Peyer's patch (tissue), 4 donors: ENCODE measurements at regions not wholly inside any gene's neighbourhood (a gene's known extent, or its start where the extent isn't known, plus 50 kb on each side); places are given as distances from the start of the nearest gene placed in this dataset.

ENCODE experiments used
- DNase-seq, 3 donors: peaks; one replicate each; pipeline ENCODE4 v3.0.0-alpha.2; 2017 to 2019
- H3K27ac ChIP-seq, 4 donors: fragments of 200-600 bp; sonication (generic); one replicate each; pipeline ENCODE4 v1.5.1; 2016 to 2019
- H3K27me3 ChIP-seq, 2 donors: fragments of 200-600 bp; sonication (generic); one replicate each; pipeline ENCODE4 v1.5.1; 2019
- H3K36me3 ChIP-seq, 3 donors: fragments of 200-600 bp; sonication (generic); one replicate each; pipeline ENCODE4 v1.5.1; 2016 to 2019
- H3K4me1 ChIP-seq, 4 donors: fragments of 200-600 bp; sonication (generic); one replicate each; pipeline ENCODE4 v1.5.1; 2016 to 2019
- H3K4me3 ChIP-seq, 4 donors: fragments of 200-600 bp; sonication (generic); 1 replicate in 3 of 4; 2 replicates in 1 of 4; pipeline ENCODE4 v1.5.1; 2016 to 2019; ENCODE audit warnings: mild to moderate bottlenecking in 1 of 4
- H3K9me3 ChIP-seq, 4 donors: fragments of 200-600 bp; sonication (generic); one replicate each; pipeline ENCODE4 v1.5.1; 2016 to 2019; ENCODE audit warnings: mild to moderate bottlenecking in 1 of 4
- POLR2A ChIP-seq, 2 donors: fragments of 450-650 bp; IDR thresholded peaks; one replicate each; pipeline ENCODE4 v1.5.1; 2017; ENCODE audit warnings: antibody characterized with exemption in 2 of 2, mild to moderate bottlenecking in 2 of 2, moderate library complexity in 2 of 2
- TF ChIP-seq, protein P1 (sequence below), 6 experiments: fragments of 450-650 bp in 4 of 6; fragments of 200-600 bp in 2 of 6; sonication (generic) in 1 of 6; IDR thresholded peaks; one replicate each; pipeline ENCODE4 v1.5.1; 2017 to 2019; ENCODE audit warnings: antibody characterized with exemption in 6 of 6, mild to moderate bottlenecking in 3 of 6, moderate library complexity in 1 of 6

DNA sequence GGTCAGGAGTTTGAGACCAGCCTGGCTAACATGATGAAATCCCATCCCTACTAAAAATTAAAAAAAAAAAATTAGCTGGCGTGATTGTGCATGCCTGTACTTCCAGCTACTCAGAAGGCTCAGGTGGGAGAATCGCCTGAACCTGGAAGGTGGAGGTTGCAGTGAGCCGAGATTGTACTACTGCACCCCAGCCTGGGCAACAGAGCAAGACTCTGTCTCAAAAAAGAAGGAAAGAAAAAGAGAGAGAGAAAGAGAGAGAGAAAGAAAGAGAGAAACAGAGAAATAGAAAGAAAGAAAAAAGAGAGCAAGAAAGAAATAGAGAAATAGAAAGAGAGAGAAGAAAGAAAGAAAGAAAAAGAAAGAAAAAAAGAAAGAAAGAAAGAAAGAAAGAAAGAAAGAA is 292.8 kb upstream of the KLF6 start:
- H3K27ac ChIP-seq: no peak overlapping the region
- H3K27me3 ChIP-seq: no peaks in the 10 kb centered on the region
- no peaks in the 10 kb centered on the region for H3K9me3 ChIP-seq
- H3K4me3 ChIP-seq: no peak overlapping the region
- no peak for DNase-seq
- H3K36me3 ChIP-seq: no peaks in the 10 kb centered on the region
- TF ChIP-seq, protein P1, sequence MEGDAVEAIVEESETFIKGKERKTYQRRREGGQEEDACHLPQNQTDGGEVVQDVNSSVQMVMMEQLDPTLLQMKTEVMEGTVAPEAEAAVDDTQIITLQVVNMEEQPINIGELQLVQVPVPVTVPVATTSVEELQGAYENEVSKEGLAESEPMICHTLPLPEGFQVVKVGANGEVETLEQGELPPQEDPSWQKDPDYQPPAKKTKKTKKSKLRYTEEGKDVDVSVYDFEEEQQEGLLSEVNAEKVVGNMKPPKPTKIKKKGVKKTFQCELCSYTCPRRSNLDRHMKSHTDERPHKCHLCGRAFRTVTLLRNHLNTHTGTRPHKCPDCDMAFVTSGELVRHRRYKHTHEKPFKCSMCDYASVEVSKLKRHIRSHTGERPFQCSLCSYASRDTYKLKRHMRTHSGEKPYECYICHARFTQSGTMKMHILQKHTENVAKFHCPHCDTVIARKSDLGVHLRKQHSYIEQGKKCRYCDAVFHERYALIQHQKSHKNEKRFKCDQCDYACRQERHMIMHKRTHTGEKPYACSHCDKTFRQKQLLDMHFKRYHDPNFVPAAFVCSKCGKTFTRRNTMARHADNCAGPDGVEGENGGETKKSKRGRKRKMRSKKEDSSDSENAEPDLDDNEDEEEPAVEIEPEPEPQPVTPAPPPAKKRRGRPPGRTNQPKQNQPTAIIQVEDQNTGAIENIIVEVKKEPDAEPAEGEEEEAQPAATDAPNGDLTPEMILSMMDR (IDR thresholded peaks at IDR 0.05): no peak
- TF ChIP-seq POLR2A (IDR thresholded peaks at IDR 0.05): no peak
- H3K4me1 ChIP-seq: peaks cover 0 to 8% (median 0%) of the 10 kb centered on the region in 4 donors

DNA sequence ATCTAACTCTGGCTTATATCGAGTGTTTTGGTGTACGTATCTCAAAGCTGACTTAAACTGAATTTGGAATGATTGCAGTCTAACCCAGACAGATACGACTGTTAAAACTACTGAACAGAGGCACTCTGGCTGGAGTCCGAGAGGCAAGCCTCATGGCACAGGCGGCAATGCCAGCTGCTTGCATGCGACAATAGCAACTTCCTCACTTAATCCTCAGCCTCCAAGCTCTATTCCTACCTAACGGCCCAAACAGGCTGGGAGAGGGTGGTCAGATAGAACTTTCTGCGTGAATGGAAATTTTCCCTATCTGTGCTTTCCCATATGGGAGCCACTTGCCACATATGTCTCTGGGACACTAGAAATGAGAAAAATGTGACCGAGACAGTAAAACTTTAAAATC is 292.0 kb upstream of the KLF6 start:
- Histone ChIP-seq H3K9me3 (no peaks in the 10 kb centered on the region), H3K27ac (no peak overlapping the region), H3K27me3 (no peaks in the 10 kb centered on the region), H3K4me1 (peaks cover 0 to 8% (median 0%) of the 10 kb centered on the region in 4 donors), H3K36me3 (no peaks in the 10 kb centered on the region), H3K4me3 (no peak overlapping the region)
- TF ChIP-seq POLR2A (IDR thresholded peaks at IDR 0.05): no peak
- TF ChIP-seq, protein P1 (IDR thresholded peaks at IDR 0.05): no peak
- DNase-seq: no peak

DNA sequence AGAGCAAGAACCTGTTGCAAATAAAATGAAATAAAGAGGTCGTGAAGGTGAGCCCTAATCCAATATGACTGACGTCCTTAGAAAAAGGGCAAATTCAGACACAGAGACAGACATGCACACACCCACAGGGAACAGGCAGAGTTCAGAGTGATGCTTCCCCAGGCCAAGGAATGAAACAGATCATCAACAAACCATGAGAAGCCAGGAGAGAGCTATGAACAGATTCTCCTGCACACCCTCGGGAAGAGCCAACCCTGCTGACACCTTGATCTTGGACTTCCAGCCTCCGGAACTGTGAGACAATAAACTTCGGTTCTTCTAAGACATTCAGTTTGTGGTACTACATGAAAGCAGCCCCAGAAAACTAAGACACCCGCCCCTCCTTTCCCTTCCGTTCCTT is 290.4 kb upstream of the KLF6 start:
- Histone ChIP-seq H3K4me1 (peaks cover 0 to 8% (median 0%) of the 10 kb centered on the region in 4 donors), H3K4me3 (no peak overlapping the region), H3K27ac (no peak overlapping the region), H3K27me3 (no peaks in the 10 kb centered on the region), H3K9me3 (no peaks in the 10 kb centered on the region), H3K36me3 (no peaks in the 10 kb centered on the region)
- TF ChIP-seq POLR2A (IDR thresholded peaks at IDR 0.05): no peak
- TF ChIP-seq, protein P1 (IDR thresholded peaks at IDR 0.05): no peak
- no peak for DNase-seq

DNA sequence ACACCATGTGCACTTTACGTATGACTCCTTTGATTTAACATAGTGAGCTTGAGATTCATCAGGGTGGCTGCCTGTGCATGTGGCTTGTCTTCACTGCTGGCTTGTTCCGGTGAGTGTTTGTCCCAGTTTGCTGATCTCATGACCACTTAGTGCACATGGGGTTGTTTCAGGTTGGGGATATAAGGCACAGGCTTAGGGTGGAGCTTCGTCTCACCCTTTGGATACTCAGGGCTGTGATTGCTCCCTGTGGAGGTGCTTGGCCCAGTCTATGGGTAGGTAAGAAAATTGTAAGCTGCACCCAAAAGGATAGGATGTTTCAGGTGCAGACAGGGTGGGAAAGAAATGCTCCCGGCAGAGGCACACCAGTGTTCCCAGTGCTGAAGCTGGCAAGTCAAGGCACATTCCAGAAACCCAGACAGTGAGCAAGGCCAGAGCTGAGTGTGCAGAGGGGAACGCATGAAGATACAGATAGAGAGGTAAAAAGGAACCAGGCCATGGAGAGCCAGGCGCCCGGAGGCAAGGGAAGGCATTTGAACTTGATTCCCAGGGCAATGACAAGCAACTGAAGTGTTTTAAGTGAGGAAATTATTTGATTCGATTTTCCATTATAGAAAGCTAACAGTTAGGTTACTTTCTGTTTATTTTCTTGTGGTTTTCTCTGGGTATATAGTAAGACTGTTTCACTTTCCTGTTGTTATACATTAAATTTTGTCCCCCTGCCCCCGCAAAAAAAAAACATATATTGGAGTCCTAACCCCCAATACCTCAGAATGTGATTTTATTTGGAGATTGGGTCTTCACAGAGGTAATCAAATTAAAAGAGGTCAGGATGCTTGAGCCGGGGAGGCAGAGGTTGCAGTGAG is 289.8 kb upstream of the KLF6 start:
- Histone ChIP-seq H3K36me3 (no peaks in the 10 kb centered on the region), H3K27ac (peak overlapping the region in 2 of 4 donors; percentile 21 to 22)

DNA sequence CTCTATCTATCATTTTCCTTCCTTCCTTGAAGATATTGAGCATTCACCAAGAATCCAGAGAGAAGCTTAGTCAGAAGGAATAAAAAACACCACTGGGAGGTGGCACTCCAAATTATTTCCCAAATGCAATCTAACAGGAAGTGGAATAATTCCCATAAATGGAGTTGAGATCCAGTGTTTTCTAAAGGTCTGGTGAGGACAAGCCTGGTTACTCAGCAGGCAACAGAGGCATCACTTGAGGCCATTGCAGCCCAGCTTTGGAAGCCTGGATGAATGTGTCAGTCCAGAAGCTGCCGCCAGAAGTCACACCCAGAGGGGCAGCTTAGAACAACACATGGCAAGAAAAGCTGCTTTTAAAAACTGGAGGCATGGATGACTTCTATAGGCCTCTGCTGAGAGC is 288.9 kb upstream of the KLF6 start:
- no peak overlapping the region for H3K4me3 ChIP-seq
- no peaks in the 10 kb centered on the region for H3K27me3 ChIP-seq
- no peak for DNase-seq
- TF ChIP-seq, protein P1 (IDR thresholded peaks at IDR 0.05): no peak
- TF ChIP-seq POLR2A (IDR thresholded peaks at IDR 0.05): no peak
- no peaks in the 10 kb centered on the region for H3K36me3 ChIP-seq
- no peaks in the 10 kb centered on the region for H3K9me3 ChIP-seq
- peak overlapping the region in 2 of 4 donors; percentile 21 to 22 for H3K27ac ChIP-seq
- peaks cover 0 to 11% (median 0%) of the 10 kb centered on the region in 4 donors for H3K4me1 ChIP-seq

More for the DNA sequence above, 289.8 kb upstream of the KLF6 start:
- no peak for TF ChIP-seq POLR2A (IDR thresholded peaks at IDR 0.05)
- TF ChIP-seq, protein P1 (IDR thresholded peaks at IDR 0.05): no peak
- no peak for DNase-seq
- no peaks in the 10 kb centered on the region for H3K27me3 ChIP-seq
- H3K4me3 ChIP-seq: no peak overlapping the region
- H3K4me1 ChIP-seq: peaks cover 0 to 8% (median 0%) of the 10 kb centered on the region in 4 donors
- H3K9me3 ChIP-seq: no peaks in the 10 kb centered on the region
